Activated T-cell treated with anti-CD3 and anti-CD28 coated beads, Interleukin-2, amount 50 U/mL, for 24 hours (primary cell): ENCODE measurements at regions not wholly inside any gene's neighbourhood (a gene's known extent, or its start where the extent isn't known, plus 50 kb on each side); places are given as distances from the start of the nearest gene placed in this dataset.
"Not testable (repeated sequence)": the region's sequence is repeated elsewhere in the genome, so short reads cannot be mapped to it uniquely, and the experiment has no call there.

Experiments
- DNase-seq: peaks from one replicate; pipeline ENCODE4 v3.0.0-alpha.2; 2020
- H3K27ac Mint-ChIP-seq: 2 replicates; pipeline ENCODE4 v1.8.0; 2020; ENCODE audit warnings: mild to moderate bottlenecking, mixed read lengths
- H3K27me3 Mint-ChIP-seq: 2 replicates; pipeline ENCODE4 v1.8.0; 2020; ENCODE audit warnings: mixed read lengths
- H3K36me3 Mint-ChIP-seq: 2 replicates; pipeline ENCODE4 v1.8.0; 2020; ENCODE audit warnings: low read depth, mixed read lengths
- H3K4me1 Mint-ChIP-seq: 2 replicates; pipeline ENCODE4 v1.8.0; 2020; ENCODE audit warnings: low read depth, mixed read lengths
- H3K4me3 Mint-ChIP-seq: 2 replicates; pipeline ENCODE4 v1.8.0; 2020; ENCODE audit warnings: mild to moderate bottlenecking, moderate library complexity, mixed read lengths
- H3K9me3 Mint-ChIP-seq: 2 replicates; pipeline ENCODE4 v1.8.0; 2020; ENCODE audit warnings: mixed read lengths

DNA sequence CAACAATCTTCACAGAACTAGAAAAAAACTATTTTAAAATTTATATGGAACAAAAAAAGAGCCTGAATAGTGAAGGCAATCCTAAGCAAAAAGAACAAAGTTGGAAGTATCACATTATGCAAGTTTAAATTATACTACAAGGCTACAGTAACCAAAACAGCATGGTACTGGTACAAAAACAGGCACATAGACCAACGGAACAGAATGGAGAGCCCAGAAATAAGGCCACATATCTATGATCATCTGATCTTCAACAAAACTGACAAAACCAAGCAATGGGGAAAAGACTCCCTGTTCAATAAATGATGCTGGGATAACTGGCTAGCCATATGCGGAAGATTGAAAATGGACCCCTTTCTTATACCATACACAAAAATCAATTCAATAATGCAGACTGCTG, 74.4 kb upstream of the RTN4 start:
- not testable (repeated sequence) for H3K27me3 Mint-ChIP-seq, H3K27ac Mint-ChIP-seq, H3K4me3 Mint-ChIP-seq, H3K4me1 Mint-ChIP-seq, H3K9me3 Mint-ChIP-seq, DNase-seq, H3K36me3 Mint-ChIP-seq

GRCh38 chr2:55123851-55124269, 73.6 kb upstream of the RTN4 start:
- no peak overlapping the region for H3K27ac Mint-ChIP-seq
- H3K4me1 Mint-ChIP-seq: no peaks in the 10 kb centered on the region

DNA sequence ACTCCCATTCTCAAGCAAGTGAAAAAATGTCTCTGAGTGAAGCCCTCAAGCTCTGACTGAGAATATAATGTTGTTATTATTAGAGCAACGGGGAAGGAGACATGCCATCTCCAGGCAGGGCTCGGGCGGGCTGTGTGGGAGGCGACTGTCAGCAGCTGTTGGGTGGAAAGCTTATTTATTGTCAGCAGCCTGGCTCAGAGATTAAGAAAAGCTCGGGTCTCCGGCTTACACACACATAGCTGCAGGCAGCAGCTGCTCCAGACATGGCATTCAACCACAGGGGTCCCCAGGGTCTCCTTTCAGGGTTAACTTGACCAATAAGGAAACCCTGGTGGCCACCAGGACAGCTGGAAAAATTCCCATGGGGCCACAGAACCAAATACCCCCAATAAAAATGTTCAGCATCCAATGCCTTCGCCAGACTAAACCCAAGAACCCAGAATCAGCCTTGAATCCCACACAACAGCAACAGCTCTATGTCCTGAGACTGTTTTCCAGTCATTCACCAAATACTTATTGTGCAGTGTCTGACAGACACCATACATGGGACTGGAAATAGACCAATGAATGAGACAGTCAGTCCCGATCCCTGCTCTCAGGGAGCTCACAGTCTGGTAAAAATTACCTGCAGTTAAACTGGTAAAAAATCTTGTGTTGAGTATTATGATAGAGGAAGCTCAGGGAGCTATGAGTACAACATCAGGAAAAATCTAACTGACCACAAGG, 70.5 kb upstream of the RTN4 start:
- H3K4me3 Mint-ChIP-seq: no peak overlapping the region
- no peaks in the 10 kb centered on the region for H3K9me3 Mint-ChIP-seq
- H3K4me1 Mint-ChIP-seq: peaks cover under 1% of the 10 kb centered on the region
- H3K36me3 Mint-ChIP-seq: no peaks in the 10 kb centered on the region
- no peak for DNase-seq
- H3K27me3 Mint-ChIP-seq: no peaks in the 10 kb centered on the region
- no peak overlapping the region for H3K27ac Mint-ChIP-seq

More at GRCh38 chr2:55123851-55124269, 73.6 kb upstream of the RTN4 start:
- no peaks in the 10 kb centered on the region for H3K27me3 Mint-ChIP-seq
- no peak for DNase-seq
- no peaks in the 10 kb centered on the region for H3K9me3 Mint-ChIP-seq
- H3K36me3 Mint-ChIP-seq: no peaks in the 10 kb centered on the region
- no peak overlapping the region for H3K4me3 Mint-ChIP-seq

GRCh38 chr2:55119711-55120487, 69.6 kb upstream of the RTN4 start:
- Mint-ChIP-seq H3K4me3 (no peak overlapping the region), H3K27me3 (no peaks in the 10 kb centered on the region), H3K9me3 (no peaks in the 10 kb centered on the region), H3K4me1 (peaks cover 3% of the 10 kb centered on the region), H3K36me3 (no peaks in the 10 kb centered on the region), H3K27ac (no peak overlapping the region)
- DNase-seq: no peak

DNA sequence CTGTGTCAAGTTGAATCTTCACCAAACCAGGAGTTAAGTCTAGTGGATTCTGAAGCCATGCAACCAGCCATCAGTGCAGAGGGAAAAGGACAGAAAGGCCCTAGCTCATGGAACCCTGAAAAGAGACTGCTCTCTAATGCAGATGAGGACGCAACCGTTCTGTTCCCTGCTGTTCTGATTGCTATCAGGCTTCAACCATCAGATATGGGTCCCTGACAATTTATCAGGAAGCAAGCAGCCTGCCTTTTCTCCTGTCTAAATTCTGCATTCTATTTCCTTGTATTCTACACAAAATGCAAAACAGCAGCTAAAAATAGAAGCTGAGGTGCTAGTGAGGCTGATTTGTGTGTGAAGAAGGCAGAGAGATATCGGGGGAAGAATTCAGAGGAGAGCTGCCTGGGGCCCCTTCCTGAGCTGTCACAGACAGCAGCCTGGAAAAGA, 68.4 kb upstream of the RTN4 start:
- no peaks in the 10 kb centered on the region for H3K36me3 Mint-ChIP-seq
- H3K27me3 Mint-ChIP-seq: no peaks in the 10 kb centered on the region
- peaks cover 3% of the 10 kb centered on the region for H3K4me1 Mint-ChIP-seq
- H3K27ac Mint-ChIP-seq: no peak overlapping the region
- no peaks in the 10 kb centered on the region for H3K9me3 Mint-ChIP-seq
- H3K4me3 Mint-ChIP-seq: no peak overlapping the region
- no peak for DNase-seq

DNA sequence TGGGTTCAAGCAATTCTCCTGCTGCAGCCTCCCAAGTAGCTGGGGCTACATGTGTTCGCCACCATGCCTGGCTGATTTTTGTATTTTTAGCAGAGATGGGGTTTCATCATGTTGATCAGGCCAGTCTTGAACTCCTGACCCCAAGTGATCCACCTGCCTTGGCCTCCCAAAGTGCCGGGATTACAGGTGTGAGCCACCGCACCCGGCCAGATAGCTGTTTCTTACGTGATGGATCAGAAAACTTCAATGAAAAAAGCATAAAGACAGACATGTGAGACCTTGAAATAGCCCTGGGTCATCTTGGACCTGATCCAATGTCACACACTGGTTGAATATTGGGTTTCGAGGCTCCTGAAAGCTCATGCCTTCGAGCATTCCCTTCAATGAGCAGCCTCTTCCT, 66.7 kb upstream of the RTN4 start:
- H3K4me3 Mint-ChIP-seq: no peak overlapping the region
- peaks cover 3% of the 10 kb centered on the region for H3K4me1 Mint-ChIP-seq
- no peak overlapping the region for H3K27ac Mint-ChIP-seq
- no peaks in the 10 kb centered on the region for H3K27me3 Mint-ChIP-seq
- H3K36me3 Mint-ChIP-seq: no peaks in the 10 kb centered on the region
- DNase-seq: no peak
- no peaks in the 10 kb centered on the region for H3K9me3 Mint-ChIP-seq

GRCh38 chr2:55116598-55116964, 66.3 kb upstream of the RTN4 start:
- no peak for DNase-seq
- no peak overlapping the region for H3K4me3 Mint-ChIP-seq
- H3K9me3 Mint-ChIP-seq: no peaks in the 10 kb centered on the region
- H3K27ac Mint-ChIP-seq: no peak overlapping the region
- peaks cover 3% of the 10 kb centered on the region for H3K4me1 Mint-ChIP-seq
- H3K27me3 Mint-ChIP-seq: no peaks in the 10 kb centered on the region
- no peaks in the 10 kb centered on the region for H3K36me3 Mint-ChIP-seq

- Mint-ChIP-seq H3K4me3 (no peak overlapping the region), H3K9me3 (no peaks in the 10 kb centered on the region), H3K36me3 (no peaks in the 10 kb centered on the region)
Observed at GRCh38 chr2:55115761-55116597, 65.7 kb upstream of the RTN4 start.

GRCh38 chr2:55114597-55114996, 64.3 kb upstream of the RTN4 start:
- no peaks in the 10 kb centered on the region for H3K36me3 Mint-ChIP-seq
- H3K4me3 Mint-ChIP-seq: no peak overlapping the region
- no peaks in the 10 kb centered on the region for H3K9me3 Mint-ChIP-seq
- H3K4me1 Mint-ChIP-seq: peaks cover 3% of the 10 kb centered on the region
- no peaks in the 10 kb centered on the region for H3K27me3 Mint-ChIP-seq
- H3K27ac Mint-ChIP-seq: no peak overlapping the region
- DNase-seq: no peak

More at GRCh38 chr2:55115761-55116597, 65.7 kb upstream of the RTN4 start:
- Mint-ChIP-seq H3K27ac (no peak overlapping the region), H3K27me3 (no peaks in the 10 kb centered on the region), H3K4me1 (peaks cover 3% of the 10 kb centered on the region)
- DNase-seq: no peak

DNA sequence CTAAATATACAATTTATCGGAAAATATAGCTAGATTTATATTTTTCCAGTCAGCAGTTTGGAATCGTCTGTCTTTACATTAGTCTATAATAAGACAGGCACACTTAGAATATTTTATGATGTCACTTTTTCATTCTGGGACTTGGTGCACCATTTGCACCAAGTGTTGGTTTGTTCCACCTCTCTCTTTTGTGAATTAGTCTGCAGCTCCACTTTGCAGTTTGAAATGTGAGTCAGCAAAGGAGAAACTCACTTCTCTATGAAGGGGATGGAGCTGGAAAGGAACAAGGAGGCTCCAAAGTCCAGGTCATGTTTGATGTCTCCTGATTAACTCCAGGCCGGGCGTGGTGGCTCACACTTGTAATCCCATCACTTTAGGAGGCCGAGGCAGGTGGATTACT, 63.8 kb upstream of the RTN4 start:
- DNase-seq: no peak
- H3K4me1 Mint-ChIP-seq: peaks cover 3% of the 10 kb centered on the region
- no peak overlapping the region for H3K27ac Mint-ChIP-seq
- H3K27me3 Mint-ChIP-seq: no peaks in the 10 kb centered on the region
- H3K9me3 Mint-ChIP-seq: no peaks in the 10 kb centered on the region
- H3K4me3 Mint-ChIP-seq: no peak overlapping the region
- H3K36me3 Mint-ChIP-seq: no peaks in the 10 kb centered on the region

- H3K9me3 Mint-ChIP-seq: no peaks in the 10 kb centered on the region
- DNase-seq: no peak
- no peaks in the 10 kb centered on the region for H3K27me3 Mint-ChIP-seq
- H3K27ac Mint-ChIP-seq: no peak overlapping the region
- H3K4me3 Mint-ChIP-seq: no peak overlapping the region
- no peaks in the 10 kb centered on the region for H3K36me3 Mint-ChIP-seq
- peaks cover 3% of the 10 kb centered on the region for H3K4me1 Mint-ChIP-seq
Observed at GRCh38 chr2:55112229-55113031, 62.2 kb upstream of the RTN4 start.

- Mint-ChIP-seq H3K4me3 (no peak overlapping the region), H3K36me3 (no peaks in the 10 kb centered on the region), H3K27me3 (no peaks in the 10 kb centered on the region), H3K4me1 (peaks cover 3% of the 10 kb centered on the region), H3K27ac (no peak overlapping the region), H3K9me3 (no peaks in the 10 kb centered on the region)
- no peak for DNase-seq
Observed at GRCh38 chr2:55111570-55112228, 61.4 kb upstream of the RTN4 start.

DNA sequence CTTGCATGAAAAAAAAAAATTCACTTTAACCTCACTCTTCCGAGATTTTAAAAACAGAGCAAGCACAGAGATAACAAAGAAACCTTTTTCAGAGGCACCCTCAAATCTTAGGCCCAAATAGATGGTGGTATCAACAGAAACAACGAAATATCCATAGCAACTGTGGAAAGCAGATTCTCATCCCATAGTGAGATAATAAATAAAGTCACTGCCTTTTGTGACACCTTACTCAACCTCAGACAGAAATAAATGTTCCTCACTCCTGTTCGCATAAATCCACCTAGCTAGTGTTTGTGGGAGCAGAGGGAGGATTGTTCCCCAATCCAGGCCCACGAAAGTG, 60.9 kb upstream of the RTN4 start:
- H3K36me3 Mint-ChIP-seq: no peaks in the 10 kb centered on the region
- H3K9me3 Mint-ChIP-seq: no peaks in the 10 kb centered on the region
- no peak overlapping the region for H3K4me3 Mint-ChIP-seq
- no peaks in the 10 kb centered on the region for H3K27me3 Mint-ChIP-seq
- H3K4me1 Mint-ChIP-seq: peaks cover 3% of the 10 kb centered on the region
- no peak overlapping the region for H3K27ac Mint-ChIP-seq
- DNase-seq: no peak
